HG03066 (cell line): ENCODE measurements at regions not wholly inside any gene's neighbourhood (a gene's known extent, or its start where the extent isn't known, plus 50 kb on each side); places are given as distances from the start of the nearest gene placed in this dataset.

Experiments used
- ATAC-seq: cut with Tn5 transposase; IDR thresholded peaks from one replicate; pipeline ENCODE4 v1.9.1; 2021; ENCODE audit warnings: low read depth; ENCODE audit not compliant: unreplicated experiment

- no peak for ATAC-seq
These were observed 67.2 kb upstream of the SNX9 start for GRCh38 chr6:157755746-157756411.

GRCh38 chr6:157756708-157757429 is 66.2 kb upstream of the SNX9 start:
- ATAC-seq: no peak

GRCh38 chr6:157757430-157758403 is 65.3 kb upstream of the SNX9 start:
- no peak for ATAC-seq

- no peak for ATAC-seq
These were observed 64.5 kb upstream of the SNX9 start for GRCh38 chr6:157758516-157759023.

- no peak for ATAC-seq
These were observed 64.0 kb upstream of the SNX9 start for GRCh38 chr6:157759028-157759427.

- ATAC-seq: no peak
These were observed 62.9 kb upstream of the SNX9 start for GRCh38 chr6:157760137-157760536.

- peak; percentile 0 for ATAC-seq
These were observed 62.3 kb upstream of the SNX9 start for GRCh38 chr6:157760589-157761330.

DNA sequence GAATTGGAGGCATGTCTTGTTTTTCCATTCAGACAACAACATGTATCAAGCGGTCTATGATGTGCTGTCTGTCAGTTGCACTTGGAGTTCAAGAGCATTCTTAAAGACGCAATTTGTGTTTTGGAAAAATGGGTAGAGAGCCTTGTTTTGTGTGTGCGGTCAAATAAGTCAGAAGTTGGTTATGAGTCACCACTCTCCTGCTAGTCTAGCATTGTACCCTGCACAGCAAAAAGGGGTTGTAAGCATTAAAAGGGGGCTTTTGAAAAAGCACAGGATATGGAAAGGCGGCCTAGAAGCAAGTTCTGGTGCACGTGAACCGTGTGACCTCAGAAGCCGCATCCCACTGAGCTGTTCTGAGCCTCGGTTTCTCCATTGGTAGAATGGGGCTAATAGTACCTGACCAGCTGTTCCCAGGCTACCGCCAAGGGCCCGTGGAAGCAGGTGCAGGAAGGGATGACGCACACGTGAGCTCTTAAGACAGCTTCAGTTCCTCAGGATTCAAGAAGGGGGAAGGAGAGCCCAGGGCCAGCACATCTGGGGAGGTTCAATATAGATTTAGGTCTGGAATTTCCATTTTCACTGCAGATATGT is 61.6 kb upstream of the SNX9 start:
- ATAC-seq: peak; percentile 42

- no peak for ATAC-seq
These were observed 61.1 kb upstream of the SNX9 start for GRCh38 chr6:157761926-157762325.

DNA sequence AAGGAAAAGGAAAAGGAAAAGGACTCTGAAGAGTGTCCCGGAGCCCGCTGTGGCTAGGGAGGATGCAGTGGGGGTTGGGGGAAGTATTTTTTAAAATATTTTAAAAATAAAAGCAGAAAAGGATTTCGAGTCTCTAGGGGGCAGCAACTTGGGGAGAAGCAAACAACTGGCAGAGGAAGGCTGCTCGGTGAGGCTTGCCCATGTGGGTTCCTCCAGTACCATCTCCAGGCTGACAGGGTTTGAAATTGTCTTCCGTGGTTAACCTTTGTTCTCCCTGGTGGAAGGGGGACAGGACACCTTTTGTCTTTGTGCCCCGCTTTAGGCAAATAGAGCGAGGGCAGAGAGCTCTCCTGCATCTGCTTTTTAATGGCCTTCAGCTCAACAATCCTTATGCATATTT is 60.4 kb upstream of the SNX9 start:
- no peak for ATAC-seq

DNA sequence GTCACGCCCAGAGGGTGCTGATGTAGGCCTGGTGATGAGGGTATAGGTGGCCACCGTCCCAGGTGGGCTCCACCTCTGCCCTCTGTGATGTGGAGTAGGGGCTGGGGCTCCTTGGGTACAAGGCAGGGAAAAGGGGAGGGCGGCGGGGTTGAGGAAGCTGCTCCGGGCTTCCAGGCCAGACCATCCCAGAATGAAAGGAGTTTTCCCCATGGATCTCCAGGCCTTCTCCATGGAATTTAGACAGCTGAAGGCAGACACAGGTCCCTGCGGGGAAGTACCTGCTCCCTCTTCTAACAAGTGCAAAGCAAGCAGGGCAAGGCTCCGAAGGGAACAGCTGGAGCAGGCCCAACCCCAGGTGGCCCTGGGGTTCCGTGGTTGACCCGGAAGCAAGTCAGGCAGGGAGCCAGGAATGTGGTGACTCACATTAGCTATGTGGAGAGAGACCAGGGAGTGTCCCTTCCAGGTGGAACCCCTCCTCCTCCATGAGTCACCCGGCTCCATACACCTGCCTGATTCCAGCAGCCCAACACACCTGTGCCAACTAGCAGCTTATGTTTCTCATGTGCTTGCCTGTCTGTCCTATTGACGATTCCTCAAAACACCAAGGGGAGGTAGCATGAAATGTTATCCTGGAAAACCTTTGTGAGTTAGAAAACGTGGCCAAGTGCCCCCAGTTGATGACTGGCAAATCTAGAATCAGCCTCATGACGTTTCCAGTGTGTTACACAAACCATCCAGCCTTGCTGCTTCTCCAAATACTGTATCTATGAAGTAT is 59.7 kb upstream of the SNX9 start:
- no peak for ATAC-seq

GRCh38 chr6:157763904-157764177 is 59.2 kb upstream of the SNX9 start:
- ATAC-seq: peak; percentile 20

DNA sequence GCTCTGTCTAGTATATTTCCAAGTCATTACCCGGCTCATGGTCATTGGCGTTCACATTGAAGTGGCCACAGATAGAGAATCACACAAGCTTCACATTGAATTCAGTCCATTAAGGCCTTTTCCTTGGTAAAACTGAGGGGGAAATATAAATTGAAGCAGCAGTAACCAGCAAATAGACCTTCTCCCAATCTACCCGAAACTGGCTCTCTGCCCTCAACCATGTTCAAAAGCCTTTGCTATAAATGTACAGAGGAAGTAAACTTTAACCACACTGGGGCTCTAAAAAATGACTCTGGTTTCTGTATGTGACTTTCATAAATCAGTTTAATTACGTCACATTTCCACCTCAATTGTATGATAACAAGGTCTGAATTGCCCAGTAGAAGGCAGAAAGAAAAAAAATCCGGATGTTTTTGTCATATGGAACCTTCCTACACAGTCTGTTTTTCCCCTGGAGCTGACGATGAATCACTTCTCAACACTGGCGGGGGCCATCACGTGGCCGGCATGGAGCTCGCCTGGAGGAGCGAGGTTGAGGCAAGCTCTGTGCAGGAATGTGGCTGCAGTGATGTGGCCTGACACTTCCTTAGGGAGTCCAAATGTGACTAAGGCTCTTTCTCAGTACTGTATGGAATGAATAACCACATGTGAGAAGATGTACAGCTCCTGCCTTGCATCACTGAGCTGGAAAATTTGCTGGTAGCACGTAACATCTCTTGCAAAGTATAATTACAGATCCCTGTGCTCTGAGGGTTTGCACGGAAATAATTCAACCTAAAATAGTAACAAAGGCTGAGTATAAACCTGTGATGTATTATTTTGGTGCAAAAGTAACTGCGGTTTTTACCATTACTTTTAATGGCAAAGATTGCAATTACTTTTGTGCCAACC is 58.6 kb upstream of the SNX9 start:
- peak; percentile 50 for ATAC-seq

DNA sequence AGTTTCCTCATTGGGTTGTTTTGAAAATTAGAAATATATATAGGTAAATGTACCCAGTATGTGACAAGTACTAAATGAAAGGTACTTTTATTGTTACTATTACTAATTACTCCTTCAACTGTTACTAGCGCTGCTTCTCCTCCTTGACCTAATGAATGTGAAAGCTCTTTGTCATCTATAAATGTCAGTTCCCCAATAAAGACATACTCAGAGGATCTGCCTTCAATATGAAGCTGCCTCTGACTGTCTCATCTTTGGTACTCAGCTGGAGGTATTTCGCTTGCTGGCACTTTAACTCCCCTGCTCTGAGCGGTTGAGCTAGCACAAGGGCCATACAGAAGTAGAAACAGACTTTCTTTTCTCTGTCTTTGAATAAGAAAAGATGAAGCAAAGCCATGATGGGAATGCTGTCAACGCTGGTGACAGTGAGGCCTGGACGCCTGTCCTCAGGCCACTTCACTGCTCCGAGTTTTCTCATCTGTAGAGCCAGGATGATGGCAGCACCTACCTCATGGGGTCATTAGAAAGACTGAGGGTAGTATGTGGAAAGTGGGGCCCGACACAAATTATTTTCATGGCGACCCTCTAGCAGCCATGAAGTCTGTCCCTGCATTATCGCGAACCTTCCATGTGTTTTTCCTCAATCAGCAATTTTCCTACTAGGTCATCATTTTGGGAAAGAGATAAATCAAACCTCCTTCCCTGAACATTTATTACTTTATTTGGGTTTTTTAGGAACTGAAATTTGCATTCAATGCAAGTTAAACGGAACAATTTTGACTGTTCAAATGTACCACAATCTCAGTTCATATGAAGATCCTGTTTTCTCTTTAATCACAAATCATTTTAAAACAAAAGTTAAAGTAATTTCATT is 55.9 kb upstream of the SNX9 start:
- ATAC-seq: no peak

DNA sequence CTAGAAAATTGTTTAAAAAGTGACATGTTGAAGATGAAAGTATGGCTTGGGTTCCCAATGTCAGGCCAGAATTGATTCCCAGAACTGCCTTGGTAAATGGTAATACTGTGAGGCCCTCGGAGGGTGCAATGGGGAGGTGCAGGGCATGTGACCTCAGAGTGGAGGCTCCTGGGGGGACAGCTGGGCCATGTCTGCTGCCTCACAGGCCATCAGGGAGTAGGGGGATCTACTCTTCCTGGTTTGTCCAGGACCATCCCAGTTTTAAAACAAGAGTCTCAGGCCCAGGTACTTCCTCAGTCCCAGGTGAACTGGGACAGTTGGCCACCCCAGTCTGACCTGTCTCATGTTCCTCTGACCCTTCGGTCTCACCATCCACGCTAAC is 55.3 kb upstream of the SNX9 start:
- ATAC-seq: no peak

DNA sequence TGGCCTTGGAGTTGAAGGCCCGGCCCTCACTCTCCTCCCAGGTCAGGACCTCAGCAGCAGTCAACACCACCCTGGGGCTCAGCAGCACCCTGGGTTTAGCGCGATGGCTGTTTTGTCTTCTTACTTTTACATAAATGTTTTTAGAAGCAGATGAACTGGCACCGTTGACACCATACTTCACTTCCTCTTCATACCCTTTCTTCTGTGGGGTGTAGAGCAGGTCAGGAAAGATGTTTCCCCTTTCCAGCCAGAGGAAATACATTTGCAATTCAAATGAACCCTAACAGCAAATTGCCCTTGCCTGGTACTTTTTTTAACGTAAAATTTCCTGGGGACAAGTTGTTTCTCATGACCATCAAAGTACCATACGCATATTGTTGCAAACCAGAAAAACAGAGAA is 54.7 kb upstream of the SNX9 start:
- no peak for ATAC-seq

DNA sequence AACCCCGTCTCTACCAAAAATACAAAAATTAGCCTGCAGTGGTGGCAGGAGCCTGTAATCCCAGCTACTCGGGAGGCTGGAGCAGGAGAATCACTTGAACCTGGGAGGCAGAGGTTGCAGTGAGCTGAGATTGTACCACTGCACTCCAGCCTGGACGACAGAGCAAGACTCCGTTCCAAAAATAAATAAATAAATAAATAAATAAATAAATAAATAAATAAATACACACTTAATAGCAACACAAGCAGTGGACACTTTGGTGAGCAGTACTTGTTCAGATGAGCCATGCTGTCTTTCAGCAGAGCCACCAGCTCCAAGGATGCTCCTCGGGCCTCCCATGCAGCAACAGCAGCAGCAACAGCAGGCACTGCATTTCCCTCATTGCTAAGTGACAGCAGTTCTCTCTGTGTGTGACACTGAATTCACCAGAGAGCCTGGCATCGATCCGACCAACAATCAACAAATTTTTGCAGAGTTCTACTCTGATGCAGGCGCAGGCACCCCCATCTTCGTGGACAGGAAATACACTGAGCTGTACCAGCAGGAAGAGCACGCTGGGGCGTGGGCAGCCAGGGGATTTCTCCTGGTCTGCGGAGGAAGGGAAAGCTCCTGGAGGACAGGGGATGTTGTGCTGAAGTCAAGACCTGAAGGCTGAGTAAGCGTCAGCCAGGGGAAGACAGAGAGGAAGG is 54.0 kb upstream of the SNX9 start:
- ATAC-seq: no peak
